ENCODE measurements at regions not wholly inside any gene's neighbourhood (a gene's known extent, or its start where the extent isn't known, plus 50 kb on each side); places are given as distances from the start of the nearest gene placed in this dataset.
"Not testable (repeated sequence)": the region's sequence is repeated elsewhere in the genome, so short reads cannot be mapped to it uniquely, and the experiment has no call there.

- DNase-seq (ENCODE audit: low read depth): peak; percentile 45
Observed at GRCh38 chr1:94362466-94363058, 55.6 kb upstream of the ABCD3 start.

- DNase-seq (ENCODE audit: low read depth): no peak
Observed at GRCh38 chr1:94358630-94359599, 59.3 kb upstream of the ABCD3 start.

- no peak for DNase-seq (ENCODE audit: low read depth)
Observed at GRCh38 chr1:94357661-94358060, 60.5 kb upstream of the ABCD3 start.

- no peak for DNase-seq (ENCODE audit: low read depth)
Observed at GRCh38 chr1:94355485-94355980, 62.7 kb upstream of the ABCD3 start.

GRCh38 chr1:94351481-94351880 lies 66.7 kb upstream of the ABCD3 start:
- no peak for DNase-seq (ENCODE audit: low read depth)

- DNase-seq (ENCODE audit: low read depth): no peak
Observed at GRCh38 chr1:94350350-94350924, 67.8 kb upstream of the ABCD3 start.

- DNase-seq (ENCODE audit: low read depth): no peak
Observed at GRCh38 chr1:94349853-94350252, 68.3 kb upstream of the ABCD3 start.

- DNase-seq (ENCODE audit: low read depth): not testable (repeated sequence)
Observed at GRCh38 chr1:94348386-94348785, 69.8 kb upstream of the ABCD3 start.

GRCh38 chr1:94345148-94345721 lies 73.0 kb upstream of the ABCD3 start:
- no peak for DNase-seq (ENCODE audit: low read depth)

- no peak for DNase-seq (ENCODE audit: low read depth)
Observed at GRCh38 chr1:94342416-94342815, 75.8 kb upstream of the ABCD3 start.

- DNase-seq (ENCODE audit: low read depth): peak; percentile 38
Observed at GRCh38 chr1:94339206-94339927, 78.8 kb upstream of the ABCD3 start.

GRCh38 chr1:94336991-94337390 lies 81.2 kb upstream of the ABCD3 start:
- no peak for DNase-seq (ENCODE audit: low read depth)

- DNase-seq (ENCODE audit: low read depth): peak; percentile 86
Observed at GRCh38 chr1:94335950-94336349, 82.2 kb upstream of the ABCD3 start.

- no peak for DNase-seq (ENCODE audit: low read depth)
Observed at GRCh38 chr1:94335447-94335846, 82.7 kb upstream of the ABCD3 start.

- DNase-seq (ENCODE audit: low read depth): no peak
Observed at GRCh38 chr1:94334764-94335163, 83.4 kb upstream of the ABCD3 start.

- DNase-seq (ENCODE audit: low read depth): no peak
Observed at GRCh38 chr1:94332952-94333351, 85.2 kb upstream of the ABCD3 start.

- DNase-seq (ENCODE audit: low read depth): no peak
Observed at GRCh38 chr1:94332516-94332915, 85.7 kb upstream of the ABCD3 start.

GRCh38 chr1:94329986-94330385 lies 88.2 kb upstream of the ABCD3 start:
- DNase-seq (ENCODE audit: low read depth): peak; percentile 59

- DNase-seq (ENCODE audit: low read depth): peak; percentile 22
Observed at GRCh38 chr1:94329276-94329675, 88.9 kb upstream of the ABCD3 start.

GRCh38 chr1:94327001-94327690 lies 89.8 kb upstream of the ARHGAP29 start:
- peak; percentile 49 for DNase-seq (ENCODE audit: low read depth)

- DNase-seq (ENCODE audit: low read depth): no peak
Observed at GRCh38 chr1:94326329-94326728, 88.9 kb upstream of the ARHGAP29 start.
